ENCODE measurements at regions not wholly inside any gene's neighbourhood (a gene's known extent, or its start where the extent isn't known, plus 50 kb on each side); places are given as distances from the start of the nearest gene placed in this dataset.

GRCh38 chr10:3468919-3469638 lies 296.5 kb upstream of the PITRM1 start:
- H3K27ac Mint-ChIP-seq, result peak overlapping the region; percentile 20
- no peaks in the 10 kb centered on the region for H3K36me3 Mint-ChIP-seq
- no peak for DNase-seq (ENCODE audit: low spot score in 2 of 2)
- H3K4me1 Mint-ChIP-seq, result peaks cover 42% of the 10 kb centered on the region
- peak; percentile 65 for ATAC-seq
- H3K4me3 Mint-ChIP-seq, result peak overlapping the region; percentile 54
- no peaks in the 10 kb centered on the region for H3K9me3 Mint-ChIP-seq

- Mint-ChIP-seq H3K36me3 (no peaks in the 10 kb centered on the region), H3K27ac (peak overlapping the region; percentile 20), H3K4me1 (peaks cover 35% of the 10 kb centered on the region), H3K4me3 (peak overlapping the region; percentile 54), H3K9me3 (no peaks in the 10 kb centered on the region)
- no peak for DNase-seq (ENCODE audit: low spot score in 2 of 2)
- ATAC-seq, result no peak
Observed at GRCh38 chr10:3467052-3467951, 294.7 kb upstream of the PITRM1 start.

GRCh38 chr10:3465406-3465891 lies 292.9 kb upstream of the PITRM1 start:
- Mint-ChIP-seq H3K4me1 (peaks cover 27% of the 10 kb centered on the region), H3K27ac (no peak overlapping the region), H3K36me3 (no peaks in the 10 kb centered on the region), H3K4me3 (no peak overlapping the region), H3K9me3 (no peaks in the 10 kb centered on the region)
- DNase-seq (ENCODE audit: low spot score in 2 of 2) (no peak), ATAC-seq (no peak)

- H3K4me3 Mint-ChIP-seq, result no peak overlapping the region
- no peak overlapping the region for H3K27ac Mint-ChIP-seq
- no peaks in the 10 kb centered on the region for H3K9me3 Mint-ChIP-seq
Observed at GRCh38 chr10:3464760-3465405, 292.3 kb upstream of the PITRM1 start.

GRCh38 chr10:3460420-3461128 lies 288.0 kb upstream of the PITRM1 start:
- H3K4me1 Mint-ChIP-seq, result peaks cover under 1% of the 10 kb centered on the region
- no peak for DNase-seq (ENCODE audit: low spot score in 2 of 2)
- no peaks in the 10 kb centered on the region for H3K36me3 Mint-ChIP-seq
- ATAC-seq, result no peak
- H3K9me3 Mint-ChIP-seq, result no peaks in the 10 kb centered on the region
- H3K4me3 Mint-ChIP-seq, result no peak overlapping the region
- no peak overlapping the region for H3K27ac Mint-ChIP-seq

More at GRCh38 chr10:3464760-3465405, 292.3 kb upstream of the PITRM1 start:
- Mint-ChIP-seq H3K4me1 (peaks cover 27% of the 10 kb centered on the region), H3K36me3 (no peaks in the 10 kb centered on the region)
- DNase-seq (ENCODE audit: low spot score in 2 of 2) (no peak), ATAC-seq (no peak)

- ATAC-seq (no peak), DNase-seq (ENCODE audit: low spot score in 2 of 2) (no peak)
- Mint-ChIP-seq H3K27ac (no peak overlapping the region), H3K4me3 (no peak overlapping the region), H3K4me1 (peaks cover 5% of the 10 kb centered on the region), H3K36me3 (no peaks in the 10 kb centered on the region), H3K9me3 (no peaks in the 10 kb centered on the region)
Observed at GRCh38 chr10:3455385-3456334, 283.1 kb upstream of the PITRM1 start.

GRCh38 chr10:3452683-3453361 lies 280.2 kb upstream of the PITRM1 start:
- Mint-ChIP-seq H3K27ac (no peak overlapping the region), H3K9me3 (no peaks in the 10 kb centered on the region), H3K4me1 (peaks cover 5% of the 10 kb centered on the region), H3K4me3 (no peak overlapping the region), H3K36me3 (no peaks in the 10 kb centered on the region)
- ATAC-seq (no peak), DNase-seq (ENCODE audit: low spot score in 2 of 2) (no peak)

GRCh38 chr10:3452173-3452626 lies 279.6 kb upstream of the PITRM1 start:
- Mint-ChIP-seq H3K4me3 (no peak overlapping the region), H3K36me3 (no peaks in the 10 kb centered on the region), H3K4me1 (peaks cover 5% of the 10 kb centered on the region), H3K27ac (no peak overlapping the region), H3K9me3 (no peaks in the 10 kb centered on the region)
- ATAC-seq (no peak), DNase-seq (ENCODE audit: low spot score in 2 of 2) (no peak)

GRCh38 chr10:3451516-3452172 lies 279.1 kb upstream of the PITRM1 start:
- ATAC-seq (no peak), DNase-seq (ENCODE audit: low spot score in 2 of 2) (no peak)
- Mint-ChIP-seq H3K27ac (no peak overlapping the region), H3K9me3 (no peaks in the 10 kb centered on the region), H3K4me1 (peaks cover 5% of the 10 kb centered on the region), H3K36me3 (no peaks in the 10 kb centered on the region), H3K4me3 (no peak overlapping the region)

GRCh38 chr10:3446221-3446620 lies 273.6 kb upstream of the PITRM1 start:
- no peak for DNase-seq (ENCODE audit: low spot score in 2 of 2)
- H3K4me1 Mint-ChIP-seq, result no peaks in the 10 kb centered on the region
- no peaks in the 10 kb centered on the region for H3K9me3 Mint-ChIP-seq
- no peak for ATAC-seq
- H3K27ac Mint-ChIP-seq, result no peak overlapping the region
- H3K36me3 Mint-ChIP-seq, result no peaks in the 10 kb centered on the region
- H3K4me3 Mint-ChIP-seq, result no peak overlapping the region

- Mint-ChIP-seq H3K36me3 (no peaks in the 10 kb centered on the region), H3K27ac (no peak overlapping the region), H3K4me1 (no peaks in the 10 kb centered on the region), H3K4me3 (no peak overlapping the region), H3K9me3 (no peaks in the 10 kb centered on the region)
- ATAC-seq (no peak), DNase-seq (ENCODE audit: low spot score in 2 of 2) (no peak)
Observed at GRCh38 chr10:3445648-3446047, 273.1 kb upstream of the PITRM1 start.

GRCh38 chr10:3442451-3442990 lies 269.9 kb upstream of the PITRM1 start:
- Mint-ChIP-seq H3K4me1 (no peaks in the 10 kb centered on the region), H3K27ac (no peak overlapping the region), H3K9me3 (no peaks in the 10 kb centered on the region), H3K4me3 (no peak overlapping the region), H3K36me3 (no peaks in the 10 kb centered on the region)
- ATAC-seq (no peak), DNase-seq (ENCODE audit: low spot score in 2 of 2) (no peak)

- H3K4me1 Mint-ChIP-seq, result no peaks in the 10 kb centered on the region
- no peaks in the 10 kb centered on the region for H3K36me3 Mint-ChIP-seq
- DNase-seq (ENCODE audit: low spot score in 2 of 2) (no peak), ATAC-seq (no peak)
- no peak overlapping the region for H3K4me3 Mint-ChIP-seq
- no peak overlapping the region for H3K27ac Mint-ChIP-seq
- H3K9me3 Mint-ChIP-seq, result no peaks in the 10 kb centered on the region
Observed at GRCh38 chr10:3439183-3439582, 266.6 kb upstream of the PITRM1 start.
